Karpas-422 (cell line): ENCODE measurements at regions not wholly inside any gene's neighbourhood (a gene's known extent, or its start where the extent isn't known, plus 50 kb on each side); places are given as distances from the start of the nearest gene placed in this dataset.
"Not testable (repeated sequence)": the region's sequence is repeated elsewhere in the genome, so short reads cannot be mapped to it uniquely, and the experiment has no call there.

Experiments
- DNase-seq: peaks from one replicate; pipeline ENCODE4 v3.0.0-alpha.2; 2015
- H2AFZ ChIP-seq: fragments of 200-600 bp; sonication (generic); 2 replicates; pipeline ENCODE4 v1.6.1; 2014; ENCODE audit warnings: antibody characterized with exemption, low read length, mixed read lengths
- H3K27ac ChIP-seq: fragments of 200-600 bp; sonication (generic); 2 replicates; pipeline ENCODE4 v1.5.1; 2014; ENCODE audit warnings: mild to moderate bottlenecking, low read length, moderate library complexity
- H3K27me3 ChIP-seq: fragments of 200-600 bp; sonication (generic); 2 replicates; pipeline ENCODE4 v1.6.1; 2014; ENCODE audit warnings: low read length, mixed read lengths
- H3K36me3 ChIP-seq: fragments of 200-600 bp; sonication (generic); 2 replicates; pipeline ENCODE4 v1.6.1; 2014; ENCODE audit warnings: low read length, mixed read lengths; ENCODE audit not compliant: insufficient read depth
- H3K4me1 ChIP-seq: fragments of 200-600 bp; sonication (generic); 2 replicates; pipeline ENCODE4 v1.6.1; 2014; ENCODE audit warnings: mild to moderate bottlenecking, low read length, mixed read lengths
- H3K4me2 ChIP-seq: fragments of 200-600 bp; sonication (generic); 2 replicates; pipeline ENCODE4 v1.6.1; 2014; ENCODE audit warnings: low read length, low read depth, mild to moderate bottlenecking; ENCODE audit not compliant: poor library complexity, severe bottlenecking
- H3K4me3 ChIP-seq: fragments of 200-600 bp; sonication (generic); 2 replicates; pipeline ENCODE4 v1.5.1; 2014; ENCODE audit warnings: mild to moderate bottlenecking, antibody characterized with exemption, low read length, mixed read lengths
- H3K79me2 ChIP-seq: fragments of 200-600 bp; sonication (generic); 2 replicates; pipeline ENCODE4 v1.6.1; 2014; ENCODE audit warnings: mild to moderate bottlenecking, low read length, mixed read lengths
- H3K9ac ChIP-seq: fragments of 200-600 bp; sonication (generic); 2 replicates; pipeline ENCODE4 v1.6.0; 2014; ENCODE audit warnings: low read length
- H3K9me2 ChIP-seq: fragments of 200-600 bp; sonication (generic), shearing (Covaris generic); replicated peaks from 2 replicates; pipeline ENCODE4 v1.6.0; 2014; ENCODE audit warnings: mild to moderate bottlenecking, low read length, moderate library complexity; ENCODE audit not compliant: insufficient read depth
- H3K9me3 ChIP-seq: fragments of 300-700, 200-600 bp; sonication (generic); 2 replicates; pipeline ENCODE4 v1.6.1; 2014; ENCODE audit warnings: low read length, mixed read lengths
- H4K20me1 ChIP-seq: fragments of 200-600 bp; sonication (generic); 2 replicates; pipeline ENCODE4 v1.6.1; 2014; ENCODE audit warnings: mild to moderate bottlenecking, antibody characterized with exemption, low read length, low read depth; ENCODE audit not compliant: insufficient read depth

DNA sequence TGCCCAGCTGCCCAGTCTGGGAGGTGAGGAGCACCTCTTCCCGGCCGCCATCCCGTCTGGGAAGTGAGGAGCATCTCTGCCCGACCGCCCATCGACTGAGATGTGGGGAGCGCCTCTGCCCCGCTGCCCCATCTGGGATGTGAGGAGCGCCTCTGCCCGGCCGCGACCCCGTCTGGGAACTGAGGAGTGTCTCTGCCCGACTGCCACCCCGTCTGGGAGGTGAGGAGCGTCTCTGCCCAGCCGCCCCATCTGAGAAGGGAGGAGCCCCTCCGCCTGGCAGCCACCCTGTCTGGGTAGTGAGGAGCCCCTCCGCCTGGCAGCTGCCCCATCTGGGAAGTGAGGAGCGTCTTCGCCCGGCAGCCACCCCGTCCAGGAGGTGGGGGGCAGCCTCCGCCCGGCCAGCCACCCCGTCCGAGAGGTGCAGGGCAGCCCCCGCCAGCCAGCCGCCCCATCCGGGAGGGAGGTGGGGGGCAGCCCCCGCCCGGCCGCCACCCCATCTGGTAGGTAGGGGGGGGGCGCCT, 361.4 kb downstream of the ZBBX start:
- not testable (repeated sequence) for H3K27ac ChIP-seq, H3K9ac ChIP-seq, H3K27me3 ChIP-seq, H3K79me2 ChIP-seq, H3K4me2 ChIP-seq, H3K9me3 ChIP-seq, H4K20me1 ChIP-seq, H2AFZ ChIP-seq, H3K9me2 ChIP-seq, DNase-seq, H3K4me1 ChIP-seq, H3K36me3 ChIP-seq, H3K4me3 ChIP-seq

DNA sequence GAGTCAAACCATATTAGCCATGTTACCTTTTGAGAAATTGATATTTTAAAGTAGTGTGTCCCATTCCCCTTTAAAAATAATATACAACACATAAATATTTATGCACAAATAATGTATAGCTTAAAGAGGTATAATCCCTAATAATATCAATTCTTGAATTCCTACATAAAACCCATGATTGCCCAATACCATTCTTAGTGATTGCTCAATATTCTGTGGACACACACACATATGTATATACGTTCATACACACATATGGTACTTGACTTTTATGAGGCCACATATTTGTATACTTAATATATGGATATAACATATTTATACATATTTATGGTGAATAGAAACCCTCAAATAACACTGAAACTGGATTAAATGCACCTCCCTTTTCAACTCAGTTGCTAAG, 367.4 kb downstream of the ZBBX start:
- H3K27ac ChIP-seq, result no peak overlapping the region
- H3K79me2 ChIP-seq, result no peaks in the 10 kb centered on the region
- H2AFZ ChIP-seq, result no peak overlapping the region
- DNase-seq, result no peak
- H3K27me3 ChIP-seq, result no peaks in the 10 kb centered on the region
- no peak overlapping the region for H3K4me2 ChIP-seq
- no peaks in the 10 kb centered on the region for H4K20me1 ChIP-seq
- H3K4me3 ChIP-seq, result no peak overlapping the region
- no peaks in the 10 kb centered on the region for H3K9me3 ChIP-seq
- no peaks in the 10 kb centered on the region for H3K9me2 ChIP-seq
- H3K9ac ChIP-seq, result no peak overlapping the region
- H3K4me1 ChIP-seq, result no peaks in the 10 kb centered on the region
- no peaks in the 10 kb centered on the region for H3K36me3 ChIP-seq

DNA sequence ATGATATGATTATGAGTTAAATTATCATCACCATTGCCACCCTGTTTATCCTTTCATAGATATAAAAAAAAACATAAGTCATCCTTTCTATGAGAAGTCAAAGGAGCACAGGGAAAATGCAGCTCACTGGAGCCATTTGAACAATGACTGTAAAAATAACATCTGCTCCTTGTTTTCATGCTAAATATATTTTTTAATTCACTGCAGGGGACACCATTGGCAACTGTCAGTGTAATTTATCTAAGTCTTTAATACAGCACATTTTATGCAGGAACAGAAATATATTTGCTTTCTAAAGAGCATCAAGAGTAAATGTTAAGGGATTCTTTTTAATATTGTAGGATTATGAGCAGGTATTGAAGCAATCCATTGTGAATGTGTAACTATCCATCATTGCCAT, 371.3 kb downstream of the ZBBX start:
- H3K27me3 ChIP-seq, result no peaks in the 10 kb centered on the region
- H3K9me2 ChIP-seq, result no peaks in the 10 kb centered on the region
- H3K4me2 ChIP-seq, result no peak overlapping the region
- no peaks in the 10 kb centered on the region for H3K36me3 ChIP-seq
- no peaks in the 10 kb centered on the region for H3K4me1 ChIP-seq
- H3K4me3 ChIP-seq, result no peak overlapping the region
- no peak overlapping the region for H2AFZ ChIP-seq
- H3K27ac ChIP-seq, result no peak overlapping the region
- DNase-seq, result no peak
- H3K79me2 ChIP-seq, result no peaks in the 10 kb centered on the region
- H3K9me3 ChIP-seq, result no peaks in the 10 kb centered on the region
- no peak overlapping the region for H3K9ac ChIP-seq
- H4K20me1 ChIP-seq, result no peaks in the 10 kb centered on the region

DNA sequence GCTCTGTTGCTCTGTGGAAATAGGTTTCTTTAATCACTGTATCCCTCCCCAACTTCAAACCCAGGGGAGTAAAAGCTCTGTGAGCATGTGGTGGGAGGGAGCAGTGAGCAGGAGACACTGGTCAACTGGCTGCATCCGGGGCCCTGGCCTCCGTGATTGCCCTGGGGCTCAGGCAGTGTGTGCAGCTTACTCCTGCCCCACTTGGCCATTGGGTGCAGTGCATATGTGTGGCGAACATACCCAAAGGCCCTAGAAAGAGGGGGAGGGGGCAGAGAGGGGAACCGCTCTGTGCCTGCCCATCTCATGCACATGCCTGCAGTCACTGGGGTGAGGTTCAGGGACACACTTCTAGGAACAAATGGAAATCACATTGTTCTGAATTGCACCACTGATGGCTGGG, 378.7 kb downstream of the ZBBX start:
- DNase-seq, result no peak
- H3K4me2 ChIP-seq, result no peak overlapping the region
- no peak overlapping the region for H3K9ac ChIP-seq
- no peaks in the 10 kb centered on the region for H4K20me1 ChIP-seq
- H2AFZ ChIP-seq, result no peak overlapping the region
- no peaks in the 10 kb centered on the region for H3K79me2 ChIP-seq
- no peaks in the 10 kb centered on the region for H3K27me3 ChIP-seq
- H3K36me3 ChIP-seq, result no peaks in the 10 kb centered on the region
- no peak overlapping the region for H3K4me3 ChIP-seq
- no peaks in the 10 kb centered on the region for H3K4me1 ChIP-seq
- H3K9me3 ChIP-seq, result no peaks in the 10 kb centered on the region
- H3K27ac ChIP-seq, result no peak overlapping the region
- no peaks in the 10 kb centered on the region; the same call in 1 of the 2 replicates for H3K9me2 ChIP-seq

DNA sequence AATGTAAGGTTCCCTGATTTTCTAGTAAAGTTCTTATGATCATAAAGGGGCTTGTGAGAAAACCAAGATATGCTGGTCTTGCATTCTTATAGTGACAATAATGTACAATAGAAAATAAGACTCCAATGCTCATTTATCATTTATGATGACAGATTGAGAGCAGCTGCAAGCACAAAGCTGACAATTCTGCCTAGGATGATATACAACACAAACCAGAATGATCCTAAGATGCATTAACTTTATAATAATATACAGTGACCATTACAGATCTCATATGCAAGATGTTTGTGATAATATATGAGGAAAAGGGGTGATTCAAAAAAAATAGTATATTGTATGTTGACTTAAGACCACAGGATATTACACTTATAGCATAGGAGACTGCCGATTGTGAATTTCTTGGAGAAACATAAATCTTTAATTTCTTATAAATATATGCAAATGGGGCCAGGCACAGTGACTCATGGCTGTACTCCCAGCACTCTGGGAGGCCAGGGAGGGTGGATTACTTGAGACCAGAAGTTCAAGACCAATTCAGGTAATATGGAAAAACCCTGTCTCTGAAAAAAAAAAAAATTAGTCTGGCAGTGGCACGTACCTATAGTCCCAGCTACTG, 387.0 kb downstream of the ZBBX start:
- H4K20me1 ChIP-seq, result no peaks in the 10 kb centered on the region

DNA sequence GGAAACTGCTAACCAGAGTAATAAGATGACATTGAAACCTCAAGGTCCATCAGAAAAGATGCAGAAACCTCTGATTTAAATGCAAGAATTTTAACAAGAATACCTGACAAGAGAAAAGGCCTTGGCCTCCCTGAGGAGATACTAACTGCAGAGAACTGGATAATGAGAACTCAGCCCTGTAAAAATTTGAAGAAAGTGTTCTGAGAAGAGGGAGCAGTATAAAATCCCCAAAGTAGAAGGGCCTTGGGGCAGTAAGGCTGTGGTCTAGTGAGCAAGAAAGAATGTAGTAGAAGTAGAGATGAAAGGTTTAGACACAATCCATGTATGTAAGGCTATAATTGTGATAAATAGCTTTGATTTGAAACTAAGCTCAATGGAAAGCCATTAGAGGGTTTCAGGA, 394.1 kb downstream of the ZBBX start:
- H3K27me3 ChIP-seq, result no peaks in the 10 kb centered on the region
- DNase-seq, result no peak
- H4K20me1 ChIP-seq, result no peaks in the 10 kb centered on the region
- H3K36me3 ChIP-seq, result no peaks in the 10 kb centered on the region
- H2AFZ ChIP-seq, result no peak overlapping the region
- H3K27ac ChIP-seq, result no peak overlapping the region
- no peak overlapping the region for H3K4me3 ChIP-seq
- no peaks in the 10 kb centered on the region for H3K4me1 ChIP-seq
- no peaks in the 10 kb centered on the region for H3K79me2 ChIP-seq
- no peaks in the 10 kb centered on the region for H3K9me3 ChIP-seq
- H3K9me2 ChIP-seq, result no peaks in the 10 kb centered on the region
- H3K9ac ChIP-seq, result no peak overlapping the region
- H3K4me2 ChIP-seq, result no peak overlapping the region

More for the DNA sequence above, 387.0 kb downstream of the ZBBX start:
- no peaks in the 10 kb centered on the region for H3K4me1 ChIP-seq
- no peak for DNase-seq
- H3K4me2 ChIP-seq, result no peak overlapping the region
- no peak overlapping the region for H2AFZ ChIP-seq
- H3K9ac ChIP-seq, result no peak overlapping the region
- H3K9me3 ChIP-seq, result no peaks in the 10 kb centered on the region
- H3K4me3 ChIP-seq, result no peak overlapping the region
- no peaks in the 10 kb centered on the region for H3K36me3 ChIP-seq
- H3K27ac ChIP-seq, result no peak overlapping the region
- H3K9me2 ChIP-seq, result no peaks in the 10 kb centered on the region
- H3K27me3 ChIP-seq, result no peaks in the 10 kb centered on the region
- H3K79me2 ChIP-seq, result no peaks in the 10 kb centered on the region

DNA sequence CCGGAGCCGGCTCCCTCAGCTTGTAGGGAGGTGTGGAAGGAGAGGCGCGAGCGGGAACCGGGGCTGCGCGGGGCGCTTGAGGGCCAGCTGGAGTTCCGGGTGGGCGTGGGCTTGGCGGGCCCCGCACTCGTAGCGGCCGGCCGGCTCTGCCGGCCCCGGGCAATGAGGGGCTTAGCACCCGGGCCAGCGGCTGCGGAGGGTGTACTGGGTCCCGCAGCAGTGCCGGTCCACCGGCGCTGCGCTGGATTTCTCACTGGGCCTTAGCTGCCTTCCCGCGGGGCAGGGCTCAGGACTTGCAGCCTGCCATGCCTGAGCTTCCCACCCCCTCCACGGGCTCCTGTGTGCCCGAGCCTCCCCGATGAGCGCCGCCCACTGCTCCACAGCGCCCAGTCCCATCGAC, 404.3 kb downstream of the ZBBX start:
- H2AFZ ChIP-seq, H3K27ac ChIP-seq, H3K4me1 ChIP-seq, H3K9ac ChIP-seq, H3K4me3 ChIP-seq, DNase-seq, H3K36me3 ChIP-seq, H3K4me2 ChIP-seq, H4K20me1 ChIP-seq, H3K9me3 ChIP-seq, H3K9me2 ChIP-seq, H3K27me3 ChIP-seq, H3K79me2 ChIP-seq: not testable (repeated sequence)

DNA sequence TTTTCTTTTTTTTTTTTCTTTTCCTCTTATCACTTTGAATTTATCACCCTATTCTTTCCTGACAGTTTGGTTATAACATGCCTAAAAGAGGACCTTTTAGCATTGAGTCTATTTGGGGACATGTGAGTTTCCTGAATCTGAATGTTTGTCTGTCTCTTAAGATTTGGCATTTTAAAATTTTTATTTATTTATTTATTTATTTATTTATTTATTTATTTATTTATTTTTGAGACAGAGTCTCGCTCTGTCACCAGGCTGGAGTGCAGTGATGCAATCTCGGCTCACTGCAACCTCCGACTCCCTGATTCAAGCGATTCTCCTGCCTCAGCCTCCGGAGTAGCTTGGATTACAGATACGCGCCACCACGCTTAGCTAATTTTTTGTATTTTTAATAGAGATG, 412.4 kb downstream of the ZBBX start:
- not testable (repeated sequence) for H3K9me2 ChIP-seq, H3K27ac ChIP-seq, H3K27me3 ChIP-seq, H2AFZ ChIP-seq, H4K20me1 ChIP-seq, H3K4me3 ChIP-seq, H3K9me3 ChIP-seq, H3K79me2 ChIP-seq, H3K9ac ChIP-seq, H3K36me3 ChIP-seq, H3K4me2 ChIP-seq, DNase-seq, H3K4me1 ChIP-seq

DNA sequence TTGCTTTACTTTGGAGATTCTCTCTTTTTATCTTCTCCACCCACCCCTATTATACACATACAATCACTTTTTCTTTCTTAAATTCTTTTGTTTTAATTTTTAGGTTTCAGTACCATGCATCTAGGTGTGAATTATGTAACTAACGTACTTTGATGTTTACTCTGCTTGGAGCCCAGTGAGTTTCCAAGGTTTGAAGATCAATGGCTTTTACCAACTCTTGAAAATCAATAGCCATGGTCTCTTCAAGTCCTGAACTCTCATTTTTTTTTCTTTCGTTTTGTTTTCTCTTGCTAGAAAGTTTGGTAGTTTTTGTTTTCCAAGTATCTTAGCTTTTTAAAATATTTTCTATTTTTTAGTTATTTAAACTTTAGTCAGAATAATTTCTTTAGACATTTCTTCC, 417.2 kb downstream of the ZBBX start:
- H3K9me3 ChIP-seq, result no peaks in the 10 kb centered on the region
- no peak overlapping the region for H3K4me2 ChIP-seq
- H3K27me3 ChIP-seq, result no peaks in the 10 kb centered on the region
- H3K4me3 ChIP-seq, result no peak overlapping the region
- H4K20me1 ChIP-seq, result no peaks in the 10 kb centered on the region
- H3K27ac ChIP-seq, result no peak overlapping the region
- no peak overlapping the region for H2AFZ ChIP-seq
- H3K79me2 ChIP-seq, result no peaks in the 10 kb centered on the region
- no peak overlapping the region for H3K9ac ChIP-seq
- H3K9me2 ChIP-seq, result no peaks in the 10 kb centered on the region
- H3K4me1 ChIP-seq, result no peaks in the 10 kb centered on the region
- DNase-seq, result no peak
- no peaks in the 10 kb centered on the region for H3K36me3 ChIP-seq
